CD4-positive, alpha-beta T cell treated with Interleukin-6 at 100 ng/mL for 8 hours (primary cell): ENCODE measurements at regions not wholly inside any gene's neighbourhood (a gene's known extent, or its start where the extent isn't known, plus 50 kb on each side); places are given as distances from the start of the nearest gene placed in this dataset.
"Not testable (repeated sequence)": the region's sequence is repeated elsewhere in the genome, so short reads cannot be mapped to it uniquely, and the experiment has no call there.

ENCODE experiments used
- DNase-seq: peaks from one replicate; pipeline ENCODE4 v3.0.0-alpha.2; 2020; ENCODE audit warnings: mixed read lengths, low spot score

DNA sequence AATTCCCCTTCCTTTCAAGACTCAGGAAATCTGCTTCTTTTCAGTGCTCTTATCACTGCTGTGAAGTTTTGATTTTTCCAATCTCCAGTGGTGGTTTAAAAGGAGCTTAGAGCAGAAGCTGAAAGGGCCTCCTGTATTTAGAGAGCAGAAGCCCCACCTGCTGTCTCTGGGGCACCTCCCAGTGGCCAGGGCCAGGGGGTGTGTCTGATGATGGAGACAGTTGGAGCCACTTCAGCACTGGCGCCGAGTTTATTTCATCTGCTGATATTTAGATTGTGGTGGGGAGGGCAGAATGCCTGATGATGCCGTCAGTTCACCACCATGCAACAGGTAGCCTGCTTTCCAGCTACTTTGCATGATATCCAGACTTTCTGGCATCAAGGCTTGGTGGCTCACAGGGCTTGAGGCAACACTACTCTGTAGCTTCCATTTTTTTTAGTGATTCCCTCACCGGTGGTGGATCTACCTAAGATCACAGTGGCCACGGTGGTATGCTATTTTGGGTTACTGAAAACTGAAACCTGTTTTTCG is 371.9 kb downstream of the KCNRG start:
- DNase-seq: peak; percentile 44

DNA sequence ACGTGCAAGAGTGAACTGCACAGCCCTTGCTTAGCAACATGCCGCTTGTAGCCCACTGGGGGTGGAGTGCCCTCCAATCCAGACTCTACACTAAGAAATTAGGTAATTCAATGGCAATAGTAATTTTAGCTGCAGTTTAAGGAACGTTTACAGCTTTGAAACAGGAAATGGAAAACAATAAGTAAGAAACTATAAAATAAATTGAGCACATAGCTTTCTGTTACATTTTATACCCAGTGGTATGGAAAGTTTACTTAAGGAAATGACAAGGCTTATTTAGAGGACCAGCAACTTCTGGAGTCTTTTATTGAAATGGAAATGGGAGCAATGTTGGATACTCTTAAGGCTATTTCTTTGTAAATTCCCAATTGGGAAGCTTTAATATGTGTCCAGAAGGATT is 373.2 kb downstream of the KCNRG start:
- DNase-seq: no peak

DNA sequence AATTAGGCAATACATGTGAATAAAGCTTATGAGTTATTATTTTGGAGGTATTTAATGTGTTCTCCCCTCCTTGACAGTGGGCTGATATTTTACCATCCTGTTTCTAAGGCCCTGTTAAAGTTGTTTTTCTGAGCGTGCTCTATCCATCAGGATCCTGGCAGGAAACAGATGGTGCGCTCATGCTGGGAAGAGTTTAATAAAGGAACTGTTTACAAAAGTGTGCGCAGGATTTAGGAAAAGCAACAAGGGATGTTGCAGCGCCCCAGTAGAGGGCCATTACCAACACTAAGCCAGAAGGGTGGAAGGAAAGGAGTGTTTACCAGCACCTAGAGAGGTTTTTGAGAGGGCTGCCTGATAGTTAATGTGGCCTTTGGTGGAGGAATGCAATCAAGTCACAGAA is 374.5 kb downstream of the KCNRG start:
- no peak for DNase-seq

DNA sequence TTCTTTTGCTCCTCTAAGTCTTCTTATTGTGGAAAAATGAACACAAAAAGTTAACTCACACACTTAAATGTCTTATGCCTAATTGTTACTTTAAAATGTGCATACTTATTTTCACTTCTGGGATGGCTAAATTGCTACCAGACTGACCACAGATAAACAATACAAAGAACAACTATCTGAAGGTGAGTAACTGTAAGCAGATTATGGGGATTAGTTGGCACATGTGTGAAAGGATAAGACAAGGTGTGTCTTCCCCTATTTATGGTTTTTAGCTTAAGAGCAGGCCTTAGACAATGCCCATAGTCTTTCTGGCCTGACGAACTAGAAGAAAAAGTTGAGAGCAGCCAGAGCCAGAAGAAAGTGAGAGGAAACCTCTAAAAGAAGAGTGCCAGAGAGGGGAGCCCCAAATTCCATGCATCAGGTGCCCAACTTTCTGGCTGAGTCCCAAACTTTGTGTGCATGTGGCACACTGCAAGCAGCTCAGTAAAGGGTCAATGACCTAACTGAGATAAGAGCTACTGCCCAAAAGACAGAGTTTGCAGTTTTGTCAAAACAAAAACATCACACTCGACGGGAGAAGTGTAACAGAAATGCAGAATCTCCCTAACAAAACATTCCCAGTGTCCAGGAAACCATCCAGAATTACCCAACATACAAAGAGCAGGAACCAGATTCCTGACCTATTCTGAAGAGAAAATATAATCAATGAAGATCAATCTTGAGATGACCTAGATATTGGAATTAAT is 375.4 kb downstream of the KCNRG start:
- no peak for DNase-seq

DNA sequence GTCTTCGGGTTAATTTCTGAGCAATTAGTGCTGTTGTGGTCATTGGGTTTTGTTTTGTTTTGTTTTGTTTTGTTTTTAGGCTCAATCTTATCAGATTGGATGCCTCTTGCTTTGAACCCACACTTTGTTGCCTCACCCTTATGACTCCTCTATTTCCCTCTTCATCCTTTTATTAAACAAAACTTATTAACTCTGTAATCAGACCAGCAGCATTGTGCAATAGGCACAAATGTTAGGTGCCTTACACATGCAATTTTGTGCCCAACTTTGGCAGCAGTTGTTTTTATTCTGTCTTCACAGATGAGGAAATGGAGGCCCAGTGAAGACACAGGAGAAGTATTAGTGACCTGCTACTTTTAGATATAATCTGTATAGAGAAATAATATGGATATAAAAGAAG is 377.7 kb downstream of the KCNRG start:
- DNase-seq: no peak

DNA sequence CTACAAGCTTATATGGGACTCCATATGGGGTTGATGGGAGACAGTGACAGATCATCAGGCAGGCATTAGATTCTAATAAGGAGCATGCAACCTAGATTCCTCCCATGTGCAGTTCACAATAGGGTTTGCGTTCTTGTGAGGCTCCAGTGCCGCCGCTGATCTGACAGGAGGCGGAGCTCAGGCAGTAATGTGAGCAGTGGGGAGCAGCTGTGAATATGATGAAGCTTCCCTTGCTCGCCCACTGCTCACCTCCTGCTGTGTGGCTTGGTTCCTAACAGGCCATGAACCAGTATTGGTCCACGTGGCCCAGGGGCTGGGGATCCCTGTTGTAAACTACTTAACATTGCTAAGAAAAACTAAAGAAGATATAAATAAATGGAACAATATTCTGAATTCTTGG is 378.4 kb downstream of the KCNRG start:
- DNase-seq: no peak

DNA sequence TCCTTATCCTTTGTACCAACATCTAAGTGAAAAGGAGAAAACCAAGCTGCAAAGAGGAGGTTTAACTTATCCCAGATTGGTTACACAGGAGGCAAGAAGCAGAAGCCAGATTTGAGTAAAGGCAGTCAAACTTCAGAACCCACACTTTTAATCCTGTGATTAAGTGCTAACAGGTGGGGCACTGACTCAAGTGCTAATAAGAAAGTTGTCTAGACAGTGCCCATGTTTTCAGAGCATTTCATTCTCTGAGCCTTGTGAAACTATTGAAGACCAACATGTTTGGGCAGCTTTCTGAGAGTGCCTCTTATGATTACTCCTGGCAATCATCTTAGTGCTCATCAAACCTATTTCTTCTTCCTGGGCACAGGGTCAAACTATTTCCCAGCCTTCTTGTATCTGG is 380.8 kb downstream of the KCNRG start:
- no peak for DNase-seq

DNA sequence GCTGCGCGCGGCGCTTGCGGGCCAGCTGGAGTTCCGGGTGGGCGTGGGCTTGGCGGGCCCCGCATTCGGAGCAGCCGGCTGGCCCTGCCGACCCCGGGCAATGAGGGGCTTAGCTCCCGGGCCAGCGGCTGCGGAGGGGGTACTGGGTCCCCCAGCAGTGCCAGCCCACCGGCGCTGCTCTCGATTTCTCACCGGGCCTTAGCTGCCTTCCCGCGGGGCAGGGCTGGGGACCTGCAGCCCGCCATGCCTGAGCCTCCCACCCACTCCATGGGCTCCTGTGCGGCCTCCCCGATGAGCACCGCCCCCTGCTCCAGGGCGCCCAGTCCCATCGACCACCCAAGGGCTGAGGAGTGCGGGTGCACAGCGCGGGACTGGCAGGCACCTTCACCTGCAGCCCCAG is 381.4 kb downstream of the KCNRG start:
- not testable (repeated sequence) for DNase-seq

DNA sequence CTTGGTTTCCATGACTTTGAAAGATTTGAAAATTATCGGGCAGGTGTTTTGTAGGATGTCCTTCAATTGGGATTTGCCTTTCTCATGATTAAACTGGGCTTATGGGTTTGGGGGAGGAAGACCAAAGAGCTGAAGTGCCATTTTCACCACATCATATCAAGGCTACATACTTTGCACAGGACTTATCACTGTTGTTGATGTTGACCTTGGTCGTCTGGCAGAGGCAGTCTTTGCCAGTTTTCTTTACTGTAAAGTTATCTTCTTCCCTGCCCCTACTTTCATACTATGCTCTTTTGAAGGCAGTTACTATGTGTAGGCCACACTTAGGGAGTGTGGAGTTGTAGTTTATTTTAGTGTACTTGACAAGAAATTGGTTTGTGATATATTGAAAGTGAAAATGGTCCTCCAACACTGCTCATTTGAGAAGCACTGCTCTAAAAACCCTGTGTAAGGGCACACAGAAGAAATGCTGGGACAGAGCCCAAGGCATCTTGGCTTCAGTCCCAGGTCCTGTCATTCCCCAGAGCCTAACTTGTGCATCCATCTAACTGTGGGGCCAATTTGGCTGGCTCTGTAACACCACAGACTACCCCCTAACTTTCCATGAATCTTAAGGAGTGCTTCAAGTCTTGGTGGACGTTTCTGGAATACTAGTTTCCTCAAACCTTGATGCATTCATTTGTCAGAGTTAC is 384.9 kb downstream of the KCNRG start:
- no peak for DNase-seq

DNA sequence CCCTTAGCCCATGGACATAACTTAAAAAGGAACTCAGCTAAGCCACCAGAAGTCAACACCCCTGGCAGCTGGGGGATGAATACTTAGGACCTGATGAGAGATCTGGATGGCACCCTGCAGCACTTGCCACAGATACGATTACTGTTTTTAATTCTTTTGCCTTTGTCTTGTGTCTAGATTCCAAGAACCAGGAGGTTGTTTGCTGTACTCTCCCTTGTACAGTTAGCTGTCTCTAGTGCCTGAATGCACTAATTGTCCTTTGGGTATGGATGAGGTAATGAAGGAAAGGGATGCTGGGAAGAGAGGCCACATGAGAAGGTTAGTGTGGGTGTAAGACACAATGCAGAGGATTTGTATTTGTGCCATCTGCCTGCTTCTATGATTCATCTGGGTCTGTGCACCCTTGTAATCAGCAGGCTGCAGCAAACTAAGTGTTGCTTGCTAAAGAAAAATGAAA is 385.8 kb downstream of the KCNRG start:
- no peak for DNase-seq

DNA sequence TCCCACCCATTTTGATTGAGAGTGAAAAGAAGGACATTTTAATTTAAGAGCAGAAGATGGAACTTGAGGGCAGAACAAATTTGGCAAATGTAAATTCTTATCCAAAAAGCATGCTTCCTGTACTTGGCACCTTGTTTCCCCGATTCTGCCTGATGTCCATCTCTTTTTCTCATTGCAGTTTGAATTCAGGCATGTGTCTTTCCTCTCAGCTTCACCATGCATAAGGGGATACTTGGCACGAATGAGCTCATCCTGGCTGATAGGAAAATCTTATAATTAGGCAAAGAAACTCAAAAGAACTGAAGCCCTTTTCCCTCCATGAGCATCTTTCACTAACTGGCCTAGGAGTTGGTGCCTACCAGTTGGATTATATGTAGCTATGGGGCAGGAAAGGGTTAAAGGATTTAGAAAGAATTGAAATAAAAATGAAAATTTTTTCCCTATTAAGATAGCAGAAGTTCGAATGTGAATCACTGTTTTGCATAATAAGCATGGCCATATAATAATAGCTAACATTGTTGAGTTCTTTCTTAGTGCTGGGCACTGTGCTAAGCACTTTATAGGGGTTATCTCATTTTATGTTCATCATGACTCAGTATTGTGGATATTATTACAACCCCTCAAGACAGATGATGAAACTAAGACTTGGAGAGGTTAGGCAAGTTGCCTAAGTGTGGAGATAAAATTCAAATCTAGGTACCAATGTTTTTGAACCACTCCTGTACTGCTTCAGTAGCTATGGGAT is 386.6 kb downstream of the KCNRG start:
- DNase-seq: no peak

DNA sequence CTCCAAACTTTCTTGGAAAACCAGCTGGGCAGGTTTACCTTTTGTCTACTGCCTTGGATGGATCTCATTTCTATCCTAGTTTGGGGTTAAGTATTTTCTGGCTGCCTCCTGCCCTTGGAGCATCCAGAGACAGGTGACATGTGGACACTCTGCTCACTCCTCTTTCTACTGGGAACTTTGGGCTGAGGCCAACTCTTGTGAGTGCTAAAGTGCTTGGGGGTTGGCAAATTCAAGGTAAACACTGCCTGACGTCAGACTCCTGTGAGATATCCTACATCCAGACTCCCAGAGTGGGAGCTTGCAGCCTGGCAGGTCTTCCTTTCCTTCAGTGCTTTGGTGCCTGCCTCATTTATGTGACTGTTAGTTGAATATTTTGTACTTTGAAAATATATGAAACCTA is 388.1 kb downstream of the KCNRG start:
- DNase-seq: no peak

DNA sequence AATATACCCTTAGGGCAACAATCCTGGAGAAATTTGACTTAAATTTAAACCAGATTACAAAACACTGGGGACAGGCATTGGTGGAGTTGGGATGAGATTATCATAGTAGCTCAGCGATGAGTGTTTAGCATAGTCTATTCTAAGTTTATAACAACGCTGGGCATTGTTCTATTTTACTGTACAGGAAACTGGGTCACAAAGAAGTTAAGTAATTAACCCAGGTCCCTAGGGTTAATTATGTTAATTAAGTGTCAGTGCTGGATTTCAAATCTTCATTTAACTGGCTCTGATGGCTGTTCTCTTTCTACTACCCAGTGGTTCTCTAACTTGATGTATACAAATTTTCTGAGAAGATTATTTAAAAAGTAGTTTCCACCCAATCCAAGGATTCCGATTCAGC is 388.9 kb downstream of the KCNRG start:
- no peak for DNase-seq

DNA sequence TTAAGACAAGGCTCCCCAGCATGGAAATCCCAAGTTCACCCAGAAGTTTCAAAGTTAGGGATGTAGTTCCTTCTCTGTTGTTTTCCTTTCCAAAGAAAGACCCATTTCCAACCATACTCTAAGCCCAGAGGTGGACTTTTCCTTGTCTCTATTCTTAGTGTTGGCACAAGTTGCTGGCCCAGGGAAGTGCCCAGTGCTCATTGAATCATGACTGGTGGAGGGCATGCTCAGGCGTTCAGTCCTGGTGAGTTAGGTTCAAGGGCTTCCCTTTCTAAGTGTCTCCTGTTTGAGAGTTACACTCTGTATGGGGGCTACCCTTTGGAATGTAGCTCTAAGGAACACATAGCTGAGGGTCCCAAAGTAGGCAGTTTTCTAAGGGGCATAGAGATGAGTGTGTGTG is 389.5 kb downstream of the KCNRG start:
- no peak for DNase-seq

DNA sequence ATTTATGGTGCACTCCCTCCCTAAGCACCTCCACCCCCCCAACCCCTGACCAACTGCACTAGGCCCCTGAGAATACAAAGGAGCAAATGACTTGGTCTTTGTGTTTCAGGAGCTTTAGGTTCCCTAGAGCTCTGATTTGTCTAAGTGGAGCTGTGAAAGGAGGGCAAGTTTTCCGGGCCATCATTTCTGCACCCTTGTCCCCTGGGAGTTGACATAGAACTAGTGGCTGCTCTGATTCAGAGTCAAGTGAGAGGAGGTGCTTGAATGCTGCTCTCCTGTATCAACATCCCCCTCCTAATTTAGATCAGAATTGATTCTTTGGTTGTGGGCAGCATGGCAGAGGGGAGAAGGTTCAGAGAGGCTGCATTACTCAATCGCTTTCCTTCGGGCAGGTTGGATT is 391.6 kb downstream of the KCNRG start:
- no peak for DNase-seq

DNA sequence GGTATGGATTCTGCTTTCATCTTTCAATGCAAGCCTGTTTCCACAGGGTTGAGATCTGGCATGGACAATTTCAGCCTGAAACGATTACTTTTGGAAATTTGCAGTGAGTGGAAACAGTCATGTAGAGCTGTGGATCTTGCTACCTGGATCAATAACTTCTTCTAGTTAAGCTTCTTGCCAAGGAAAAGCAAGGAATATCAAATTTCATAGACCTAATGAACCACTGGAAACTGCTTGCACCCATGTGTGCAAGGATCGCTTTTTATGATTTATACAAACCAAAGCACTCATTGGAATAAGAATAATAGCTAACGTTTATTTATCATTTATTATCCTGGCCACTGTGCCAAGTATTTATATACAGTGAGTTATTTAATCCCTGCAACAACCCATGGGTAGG is 392.8 kb downstream of the KCNRG start:
- no peak for DNase-seq

DNA sequence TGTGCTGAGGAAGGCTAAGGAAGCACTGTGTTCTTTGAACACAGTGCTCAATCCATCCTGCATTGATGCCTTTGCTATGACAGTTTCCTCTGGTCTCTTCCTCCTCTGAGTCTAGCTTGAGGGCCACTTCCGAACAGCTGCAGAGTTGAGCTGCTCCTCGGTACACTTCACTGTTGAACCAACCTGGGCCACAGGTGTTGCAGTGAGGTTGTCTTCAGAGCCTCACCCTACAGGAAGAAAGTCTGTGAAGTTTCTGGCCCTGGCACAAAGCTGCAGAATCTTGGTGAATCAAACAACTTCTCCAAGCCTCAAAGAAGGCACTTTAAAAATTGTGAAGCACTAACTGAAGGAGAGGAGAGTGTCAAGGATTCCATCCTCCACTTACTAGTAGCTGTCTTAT is 394.0 kb downstream of the KCNRG start:
- no peak for DNase-seq

DNA sequence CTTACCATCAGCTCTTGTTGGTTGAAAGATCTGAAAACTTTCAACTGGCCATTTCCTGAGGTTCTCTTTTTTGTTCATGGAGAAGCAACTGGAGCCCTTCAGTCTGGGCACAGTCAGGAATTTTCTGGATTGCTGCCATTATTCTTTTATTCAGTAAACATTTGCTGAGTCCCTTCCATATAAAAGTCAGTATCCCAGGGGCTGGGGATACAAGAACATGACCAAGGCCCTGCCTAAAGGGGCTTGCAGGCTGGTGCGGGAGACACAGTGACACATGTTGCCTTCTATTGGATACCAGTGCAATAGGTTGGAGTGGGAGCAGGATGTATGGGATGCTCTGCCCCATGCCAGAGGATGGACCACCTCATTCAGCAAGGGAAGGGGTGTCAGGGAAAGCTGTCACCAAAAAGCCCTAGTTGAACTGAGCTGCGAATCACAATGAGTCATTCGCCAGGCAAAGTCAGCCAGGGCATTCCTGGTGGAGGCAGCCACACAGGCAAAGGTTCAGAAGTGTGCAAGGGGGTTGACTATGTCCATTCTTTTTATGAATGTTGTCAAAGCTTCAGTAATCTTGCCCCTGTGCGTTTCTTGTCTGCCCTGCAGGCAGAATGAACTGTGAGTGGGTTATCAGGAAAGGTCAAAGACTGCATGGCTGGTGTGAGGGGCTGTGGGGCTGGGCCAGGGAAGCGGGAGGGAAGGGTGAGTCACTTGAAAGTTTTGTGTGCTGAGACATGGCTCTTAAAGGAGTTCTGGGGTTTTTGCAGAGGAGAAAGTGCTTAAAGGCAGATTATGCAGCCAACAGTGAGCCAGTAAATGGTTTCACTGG is 395.9 kb downstream of the KCNRG start:
- DNase-seq: no peak

DNA sequence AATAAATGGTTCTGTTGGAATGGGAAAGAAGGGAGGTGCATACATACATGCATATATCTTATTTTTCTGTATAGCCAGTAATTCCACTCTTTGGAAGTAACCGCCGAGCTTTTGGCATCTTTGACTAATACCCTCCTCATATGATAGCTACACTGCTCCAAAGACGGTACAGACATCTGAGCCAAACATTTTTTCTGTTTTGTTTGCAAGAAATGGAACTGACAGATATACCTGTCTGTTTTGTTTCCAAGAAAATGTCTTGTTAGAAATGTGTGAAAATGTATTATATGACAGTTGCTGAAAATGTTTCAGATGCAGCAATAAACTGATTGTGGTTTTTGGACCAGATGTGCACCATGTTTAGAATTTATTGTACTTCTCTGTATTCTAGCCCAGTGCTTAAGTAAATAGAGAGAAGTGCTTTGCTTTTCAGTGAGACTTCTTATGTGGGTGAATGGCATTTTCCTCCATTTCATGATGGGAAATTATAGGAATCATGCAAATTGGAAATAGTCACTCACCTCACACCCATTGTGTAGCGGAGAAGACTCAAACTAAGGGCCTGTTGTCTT is 396.9 kb downstream of the KCNRG start:
- no peak for DNase-seq

DNA sequence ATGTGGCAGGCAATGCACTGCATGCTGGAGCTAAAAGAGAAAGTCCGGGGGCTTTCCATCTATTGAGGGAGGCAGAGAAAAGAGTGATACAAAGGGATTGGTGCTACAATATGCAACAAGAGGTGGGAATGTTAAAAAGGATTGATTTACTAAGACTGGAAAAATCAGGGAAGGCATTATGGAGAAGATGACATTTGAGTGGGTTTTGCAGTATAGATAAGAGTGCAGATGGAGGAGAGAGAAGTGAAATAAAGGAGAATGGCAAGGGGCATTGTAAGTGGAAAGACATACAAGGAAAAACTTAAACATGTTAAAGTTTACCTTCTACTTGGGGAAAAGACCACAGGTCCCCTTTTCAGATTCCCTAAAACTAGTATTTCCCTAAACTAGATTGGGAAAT is 399.4 kb downstream of the KCNRG start:
- no peak for DNase-seq

DNA sequence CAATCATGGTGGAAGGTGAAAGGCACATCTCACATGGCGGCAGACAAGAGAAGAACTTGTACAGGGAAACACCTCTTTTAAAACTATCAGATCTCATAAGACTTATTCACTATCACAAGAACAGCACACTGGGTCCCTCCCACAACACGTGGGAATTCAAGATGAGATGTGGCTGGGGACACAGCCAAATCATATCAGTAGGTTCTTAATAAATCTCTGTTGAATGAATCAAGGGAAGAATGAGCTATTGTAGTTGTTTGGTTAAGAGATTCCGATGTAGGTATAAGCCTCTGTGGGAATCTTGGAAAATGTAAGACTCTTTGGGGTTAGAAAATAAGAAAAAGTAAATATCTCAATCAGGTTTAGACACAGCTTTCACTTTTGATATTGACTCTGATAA is 400.2 kb downstream of the KCNRG start:
- DNase-seq: no peak

DNA sequence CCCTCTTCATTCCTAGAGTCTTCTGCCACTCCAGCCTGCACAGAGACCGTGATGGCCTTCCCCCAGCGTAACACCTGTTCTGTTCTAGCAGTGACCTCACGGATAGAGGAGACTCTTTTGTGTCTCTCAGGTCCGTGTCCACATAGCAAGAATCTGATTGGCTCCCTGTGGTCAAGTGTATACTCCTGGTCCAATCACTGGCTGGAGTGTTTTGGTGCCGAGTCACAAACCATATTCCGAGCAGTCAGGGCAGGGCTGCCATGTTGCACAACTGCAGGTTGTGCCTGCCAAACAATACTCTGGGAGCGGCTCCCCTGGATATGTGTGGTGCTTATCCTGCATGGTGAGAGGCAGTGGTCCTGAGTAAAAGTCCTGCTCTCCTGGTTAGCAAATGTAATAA is 402.4 kb downstream of the KCNRG start:
- DNase-seq: no peak
